ENCODE measurements at regions not wholly inside any gene's neighbourhood (a gene's known extent, or its start where the extent isn't known, plus 50 kb on each side); places are given as distances from the start of the nearest gene placed in this dataset.
"Not testable (repeated sequence)": the region's sequence is repeated elsewhere in the genome, so short reads cannot be mapped to it uniquely, and the experiment has no call there.

- no peak for DNase-seq
- no peaks in the 10 kb centered on the region for H3K9me3 ChIP-seq
These were observed 128.7 kb upstream of the MB21D2 start for GRCh38 chr3:193046371-193046770.

GRCh38 chr3:193047461-193047860 is 129.8 kb upstream of the MB21D2 start:
- H3K4me1 ChIP-seq; H3K36me3 ChIP-seq; DNase-seq; intact Hi-C loops (cut with DNase I; ENCODE audit: low total_unique reads); H3K9me3 ChIP-seq; H3K27me3 ChIP-seq; H3K27ac ChIP-seq; H3K4me3 ChIP-seq: not testable (repeated sequence)

More at GRCh38 chr3:193046371-193046770, 128.7 kb upstream of the MB21D2 start:
- TF ChIP-seq CTCF (IDR thresholded peaks at IDR 0.05) (no peak), POLR2A (IDR thresholded peaks at IDR 0.05) (no peak)
- no peak overlapping the region for H3K27ac ChIP-seq
- intact Hi-C loops (cut with DNase I; ENCODE audit: low total_unique reads), result no loop called here
- H3K4me1 ChIP-seq, result no peaks in the 10 kb centered on the region
- H3K4me3 ChIP-seq, result no peak overlapping the region
- no peaks in the 10 kb centered on the region for H3K36me3 ChIP-seq
- no peaks in the 10 kb centered on the region for H3K27me3 ChIP-seq

GRCh38 chr3:193048127-193048526 is 130.5 kb upstream of the MB21D2 start:
- intact Hi-C loops (cut with DNase I; ENCODE audit: low total_unique reads), result no loop called here
- DNase-seq, result no peak

GRCh38 chr3:193049935-193050334 is 132.3 kb upstream of the MB21D2 start:
- intact Hi-C loops (cut with DNase I; ENCODE audit: low total_unique reads), result no loop called here
- no peaks in the 10 kb centered on the region for H3K36me3 ChIP-seq
- TF ChIP-seq POLR2A (IDR thresholded peaks at IDR 0.05) (no peak), CTCF (IDR thresholded peaks at IDR 0.05) (no peak)

More at GRCh38 chr3:193048127-193048526, 130.5 kb upstream of the MB21D2 start:
- Histone ChIP-seq H3K4me3 (no peak overlapping the region), H3K27me3 (no peaks in the 10 kb centered on the region), H3K27ac (no peak overlapping the region), H3K9me3 (no peaks in the 10 kb centered on the region), H3K4me1 (no peaks in the 10 kb centered on the region), H3K36me3 (no peaks in the 10 kb centered on the region)
- no peak for TF ChIP-seq POLR2A (IDR thresholded peaks at IDR 0.05)
- no peak for TF ChIP-seq CTCF (IDR thresholded peaks at IDR 0.05)

GRCh38 chr3:193051314-193051713 is 133.7 kb upstream of the MB21D2 start:
- Histone ChIP-seq H3K27me3 (no peaks in the 10 kb centered on the region), H3K9me3 (no peaks in the 10 kb centered on the region), H3K27ac (no peak overlapping the region), H3K36me3 (no peaks in the 10 kb centered on the region), H3K4me1 (no peaks in the 10 kb centered on the region), H3K4me3 (no peak overlapping the region)
- no peak for DNase-seq
- intact Hi-C loops (cut with DNase I; ENCODE audit: low total_unique reads), result no loop called here
- TF ChIP-seq POLR2A (IDR thresholded peaks at IDR 0.05) (no peak), CTCF (IDR thresholded peaks at IDR 0.05) (no peak)

More at GRCh38 chr3:193049935-193050334, 132.3 kb upstream of the MB21D2 start:
- DNase-seq, result no peak
- no peaks in the 10 kb centered on the region for H3K27me3 ChIP-seq
- no peaks in the 10 kb centered on the region for H3K9me3 ChIP-seq
- H3K4me3 ChIP-seq, result no peak overlapping the region
- no peak overlapping the region for H3K27ac ChIP-seq
- no peaks in the 10 kb centered on the region for H3K4me1 ChIP-seq

Data from uterus (tissue), 3 donors.